SKM-1 (cell line): ENCODE measurements at regions not wholly inside any gene's neighbourhood (a gene's known extent, or its start where the extent isn't known, plus 50 kb on each side); places are given as distances from the start of the nearest gene placed in this dataset.

Experiments used
- DNase-seq: peaks from one replicate; lab custom pipeline; 2025; ENCODE audit not compliant: unreplicated experiment; lab: John Stamatoyannopoulos, UW

- DNase-seq: no peak
Measured at GRCh38 chr2:136407952-136408318, 290.0 kb upstream of the CXCR4 start.

DNA sequence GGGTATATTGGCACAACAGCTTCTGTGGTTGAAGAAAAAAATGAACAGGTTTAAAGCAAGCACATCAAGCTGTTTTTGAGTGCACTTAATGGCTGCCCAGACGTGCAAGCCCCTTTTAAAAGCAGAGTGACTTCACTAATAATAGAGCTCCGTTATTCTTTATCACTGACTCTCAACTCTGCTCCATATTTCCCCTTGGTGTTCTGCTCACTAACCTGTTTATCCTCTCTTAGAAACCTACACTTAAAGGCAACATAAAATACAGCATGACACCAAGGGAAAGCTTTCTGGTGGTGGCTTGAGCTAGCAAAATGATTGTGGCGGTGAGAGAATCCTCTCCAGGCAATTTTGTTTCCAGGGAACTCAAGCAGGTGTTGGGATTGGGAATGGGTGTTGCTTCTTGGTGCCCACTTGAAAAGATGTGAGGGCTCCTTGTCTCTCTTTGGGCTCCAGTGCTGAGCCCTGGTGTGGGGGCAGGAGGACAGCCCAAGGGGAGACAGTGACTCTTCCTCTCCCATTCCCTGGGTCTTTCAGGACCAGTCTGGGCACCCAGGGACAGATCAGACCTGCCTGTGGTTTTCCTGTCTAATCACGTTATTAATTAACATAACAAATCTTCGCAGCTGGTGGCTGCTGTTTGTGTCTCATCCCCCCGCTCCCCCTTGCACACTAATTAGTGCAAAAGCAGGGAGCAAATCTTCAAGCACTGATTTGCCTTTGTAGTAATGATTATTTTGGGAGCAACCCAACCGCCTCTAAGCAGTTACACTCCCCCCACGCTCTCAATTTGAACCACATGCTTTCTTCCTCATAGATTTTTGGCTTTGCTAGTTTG is 289.4 kb upstream of the CXCR4 start:
- no peak for DNase-seq

DNA sequence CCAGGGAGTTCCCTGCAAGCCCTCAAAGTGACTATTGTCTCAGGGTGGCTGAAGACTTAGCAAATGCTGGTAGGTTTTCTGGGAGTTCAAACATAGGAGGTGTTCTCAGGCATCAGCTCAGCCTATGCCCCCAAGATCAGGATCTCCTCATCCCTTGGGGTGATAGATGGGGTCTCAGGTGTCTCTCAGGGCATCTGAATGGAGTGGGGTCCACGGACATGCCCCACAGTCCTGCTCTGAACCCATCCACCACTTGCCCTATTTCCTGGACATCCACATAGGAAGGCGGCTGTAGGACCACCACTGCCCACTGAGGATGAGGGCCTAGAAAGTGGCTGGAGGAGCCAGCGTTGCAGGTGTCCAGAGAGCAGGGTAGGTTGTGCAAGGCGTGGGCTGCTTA is 287.0 kb upstream of the CXCR4 start:
- DNase-seq: no peak

GRCh38 chr2:136404176-136404575 is 286.2 kb upstream of the CXCR4 start:
- no peak for DNase-seq

- DNase-seq: no peak
Measured at GRCh38 chr2:136402281-136402680, 284.3 kb upstream of the CXCR4 start.

- DNase-seq: no peak
Measured at GRCh38 chr2:136399667-136400289, 281.8 kb upstream of the CXCR4 start.

GRCh38 chr2:136395582-136395981 is 277.6 kb upstream of the CXCR4 start:
- DNase-seq: no peak

GRCh38 chr2:136394136-136395060 is 276.4 kb upstream of the CXCR4 start:
- DNase-seq: no peak

DNA sequence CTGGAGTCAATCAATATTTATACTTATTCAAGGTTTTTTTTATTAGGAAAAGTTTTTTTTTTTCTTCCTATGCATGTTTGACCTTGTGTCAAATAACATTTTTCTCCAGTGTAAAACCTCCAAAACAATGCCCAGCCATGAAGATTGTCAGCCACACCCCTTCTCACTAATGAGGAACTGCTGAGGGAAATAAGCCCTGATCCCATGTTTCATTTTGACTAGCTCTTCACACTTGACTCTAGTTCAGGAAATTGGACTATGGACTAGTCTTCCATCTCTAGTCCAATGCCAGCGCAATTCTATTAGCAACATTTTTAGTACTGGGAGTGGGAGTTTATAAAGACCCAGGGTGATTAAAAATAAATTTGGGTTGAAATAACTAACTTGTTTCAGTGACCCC is 275.6 kb upstream of the CXCR4 start:
- DNase-seq: peak; percentile 28

DNA sequence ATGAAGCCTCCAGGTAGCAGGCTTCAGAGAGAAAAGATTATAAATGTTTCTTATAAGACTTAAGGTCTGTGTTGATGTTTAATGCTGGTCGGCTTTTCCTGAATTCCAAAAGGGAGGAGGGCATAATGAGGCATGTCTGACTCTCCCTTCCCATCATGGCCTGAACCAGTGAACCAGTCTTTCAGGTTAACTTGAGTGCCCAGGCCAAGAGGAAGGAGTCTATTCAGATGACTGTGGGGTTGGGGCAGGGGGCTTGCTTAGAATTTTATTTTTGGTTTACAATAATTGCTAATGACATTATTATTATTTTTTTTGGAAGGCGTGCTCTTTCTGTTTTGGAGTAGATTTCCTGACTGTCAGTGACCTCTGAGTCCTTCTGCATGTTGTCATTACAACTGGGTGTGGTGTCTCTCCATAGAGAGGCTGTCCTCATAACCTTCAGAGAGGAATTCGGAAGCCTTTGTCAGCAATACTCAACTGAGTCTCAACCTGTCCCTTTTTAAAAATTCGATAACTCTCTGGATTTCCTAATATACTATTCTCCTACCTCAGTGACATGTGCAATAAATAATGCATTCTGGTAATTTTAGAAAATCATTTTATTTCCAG is 275.1 kb upstream of the CXCR4 start:
- DNase-seq: no peak

DNA sequence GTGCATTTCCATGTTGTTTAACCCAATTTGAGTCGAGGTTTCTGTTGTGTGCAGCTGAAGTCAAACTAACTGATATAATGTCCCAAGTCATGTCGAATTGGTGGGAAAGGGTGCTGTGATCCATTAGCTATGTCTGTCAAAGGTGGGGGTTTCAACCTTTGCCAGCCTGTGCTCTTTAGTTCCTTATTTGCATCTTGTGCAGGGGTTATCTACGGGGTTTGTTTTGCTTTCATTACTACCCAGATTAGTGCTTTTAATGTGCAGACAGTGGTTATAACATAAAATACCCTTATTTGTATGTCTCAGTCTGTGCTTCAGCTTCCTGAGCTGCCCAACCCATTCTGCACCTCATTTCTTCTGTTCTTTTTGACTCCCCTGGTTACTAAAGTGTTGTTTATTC is 271.9 kb upstream of the CXCR4 start:
- DNase-seq: no peak

GRCh38 chr2:136386046-136386445 is 268.1 kb upstream of the CXCR4 start:
- no peak for DNase-seq

DNA sequence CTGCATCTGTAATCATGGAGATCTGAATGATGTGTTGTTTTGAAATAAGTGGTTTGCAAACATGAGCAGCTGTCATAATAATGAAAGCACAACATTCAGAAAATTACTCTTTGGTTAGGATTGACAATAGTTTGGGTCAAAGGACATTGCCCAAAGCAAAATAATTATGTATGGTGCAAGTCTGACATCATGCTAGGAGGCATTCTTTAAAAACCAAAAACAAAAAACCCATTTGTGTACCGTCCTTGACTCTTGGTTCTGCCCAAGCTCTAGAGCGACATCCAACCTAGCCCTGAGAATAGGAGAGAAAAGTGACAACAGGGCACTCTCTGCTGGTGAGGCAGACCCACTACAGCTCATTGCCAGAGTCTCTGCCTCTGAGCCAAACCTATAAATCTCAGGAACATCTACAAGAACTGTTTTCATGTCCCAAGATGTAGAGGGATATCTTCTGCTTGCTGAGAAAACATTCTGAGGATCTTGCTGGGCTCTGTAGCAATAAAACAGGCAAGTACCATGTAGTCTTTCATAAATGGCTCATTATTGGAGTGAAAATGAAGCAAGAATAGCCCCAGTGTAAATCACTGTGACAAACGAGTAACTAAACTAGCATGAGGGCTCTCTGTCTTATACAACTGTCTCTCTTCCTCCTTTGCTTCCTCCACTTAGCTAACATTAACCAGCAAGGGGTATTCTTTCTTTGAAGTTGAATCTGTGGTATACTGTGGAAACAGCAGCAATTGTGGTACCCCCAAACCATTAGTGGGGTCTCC is 266.8 kb upstream of the CXCR4 start:
- peak; percentile 26 for DNase-seq

DNA sequence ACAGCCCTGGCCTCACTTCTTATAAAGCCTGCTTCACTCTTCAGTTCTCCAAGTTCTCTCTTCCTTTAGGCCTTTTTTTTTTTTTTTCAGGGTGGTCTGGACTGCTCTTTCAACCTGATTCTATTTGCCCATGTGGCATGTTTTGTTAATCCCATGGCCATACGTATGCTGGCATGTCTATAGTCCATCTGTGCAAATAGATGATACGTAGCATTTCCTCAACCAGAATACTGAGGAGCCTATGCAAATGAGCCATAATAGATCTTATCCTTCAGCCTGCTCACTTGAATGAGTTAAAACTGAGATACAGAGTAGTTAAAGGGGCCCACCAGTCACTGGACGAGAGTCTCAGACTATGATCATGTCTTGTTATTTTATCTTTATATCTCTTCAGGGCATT is 265.2 kb upstream of the CXCR4 start:
- no peak for DNase-seq

- DNase-seq: peak; percentile 75
Measured at GRCh38 chr2:136381722-136382633, 264.0 kb upstream of the CXCR4 start.

DNA sequence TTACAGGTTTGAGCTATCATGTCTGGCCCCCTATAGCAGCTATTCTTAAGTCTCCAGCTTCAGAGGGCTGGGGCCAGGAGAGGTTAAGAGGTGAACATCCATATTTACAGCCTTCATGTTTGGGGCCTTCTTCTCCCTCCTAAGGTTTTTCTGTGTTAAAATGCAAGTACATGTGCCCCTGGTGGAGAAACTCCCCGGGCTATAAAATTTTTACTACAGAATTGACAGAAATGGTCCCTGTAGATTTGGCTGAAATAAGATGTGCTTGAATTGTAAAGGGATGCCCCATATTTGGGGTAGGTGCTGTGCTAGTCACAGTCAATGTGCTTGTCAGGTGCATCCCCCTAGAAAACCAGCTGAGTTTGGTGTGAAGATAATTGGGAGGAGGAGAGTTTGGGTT is 263.3 kb upstream of the CXCR4 start:
- no peak for DNase-seq

DNA sequence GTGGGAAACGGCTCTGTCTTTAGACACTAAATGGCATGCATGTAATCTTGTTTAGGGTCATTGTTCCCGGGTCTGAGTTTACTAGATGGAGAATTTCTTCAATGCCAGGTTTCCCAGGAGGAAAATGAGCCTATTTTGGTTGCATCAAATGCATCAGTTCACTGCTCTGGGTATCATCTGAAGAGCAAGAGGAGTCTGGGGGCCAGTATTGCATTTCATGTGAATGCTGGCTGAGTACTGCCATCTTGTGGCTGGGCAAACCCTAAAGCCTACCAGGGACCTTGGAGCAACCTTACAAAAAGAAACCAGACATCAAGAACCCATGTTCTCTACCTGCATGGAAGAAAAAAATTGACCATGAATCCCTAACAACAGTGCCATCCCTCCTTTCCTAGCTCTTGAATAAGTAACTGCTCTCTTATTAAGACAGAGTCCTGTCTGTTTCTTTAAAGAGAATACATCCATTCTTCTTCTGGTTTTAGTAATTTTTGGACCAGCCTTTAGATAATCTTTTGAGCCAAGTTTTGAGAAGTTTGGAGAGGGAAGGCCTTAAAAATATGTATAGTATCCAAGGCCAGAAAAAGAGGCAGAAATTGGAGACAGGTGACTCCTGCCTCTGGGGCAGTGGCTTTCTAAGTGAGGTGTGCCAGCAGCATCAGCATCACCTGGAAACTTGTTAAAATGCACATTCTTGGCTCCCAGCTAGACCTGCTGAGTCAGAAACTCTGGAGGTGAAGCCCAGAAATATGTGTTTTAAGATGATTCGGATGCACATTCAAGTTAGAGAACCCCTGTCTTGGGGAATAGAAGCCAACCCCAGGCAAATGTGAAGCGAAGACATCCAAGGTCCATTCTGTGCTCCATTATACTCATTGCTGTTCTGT is 261.0 kb upstream of the CXCR4 start:
- peak; percentile 52 for DNase-seq
